ENCODE measurements at regions not wholly inside any gene's neighbourhood (a gene's known extent, or its start where the extent isn't known, plus 50 kb on each side); places are given as distances from the start of the nearest gene placed in this dataset.

DNA sequence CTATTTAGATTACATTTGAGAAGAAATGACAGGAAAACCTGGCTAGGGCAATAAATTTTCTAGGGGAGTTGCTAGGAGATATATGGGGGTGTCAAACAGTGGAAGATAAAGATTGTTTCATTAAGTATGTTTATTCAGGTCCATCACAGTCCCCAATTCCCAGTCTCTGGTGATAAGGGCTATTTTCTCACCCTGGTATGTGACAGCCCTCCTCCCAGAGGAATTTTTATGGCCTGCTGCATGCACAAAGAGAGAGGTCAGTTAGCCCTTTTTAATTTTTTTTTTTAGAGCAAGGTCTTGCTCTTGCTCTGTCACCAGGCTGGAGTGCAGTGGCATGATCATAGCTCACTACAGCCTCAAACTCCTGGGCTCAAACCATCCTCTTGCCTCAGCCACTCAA, 53.6 kb upstream of the ATF7IP2 start:
- H2AFZ ChIP-seq (ENCODE audit: low read depth, low read length, poor library complexity, severe bottlenecking), result no peak overlapping the region
- no peak overlapping the region for H3K27ac ChIP-seq (ENCODE audit: low read depth, low read length)
- no peaks in the 10 kb centered on the region for H3K36me3 ChIP-seq (ENCODE audit: control insufficient read depth in 1 of 2, insufficient read depth in 2 of 2, low read length in 2 of 2)
- no peaks in the 10 kb centered on the region for H3K9me2 ChIP-seq (ENCODE audit: insufficient read depth)
- DNase-seq (ENCODE audit: low read depth, low spot score), result no peak
- H3K27me3 ChIP-seq (ENCODE audit: insufficient read depth, low read length), result no peaks in the 10 kb centered on the region
- H3K4me3 ChIP-seq (replicated peaks in 1 of 2; ENCODE audit: low read depth in 1 of 2, low read length in 2 of 2), result no peak overlapping the region
- H3K79me2 ChIP-seq (ENCODE audit: insufficient read depth, low read length), result no peaks in the 10 kb centered on the region
- RAD21 ChIA-PET (ENCODE audit: low non-redundant PET in 1 of 2, low total read pairs in 2 of 2, uncharacterized antibody in 2 of 2, unreplicated experiment in 2 of 2), result no interaction called here
- H3K4me1 ChIP-seq (ENCODE audit: control insufficient read depth in 1 of 2, insufficient read depth in 2 of 2, low read length in 2 of 2), result peaks cover 21 to 38% of the 10 kb centered on the region in 2 experiments
- intact Hi-C loops (cut with micrococcal nuclease), result loop anchor here (5.0 kb wide), 1 partner anchor 55 kb away; the partner anchor contains the start of gene ATF7IP2
- H3K4me2 ChIP-seq (ENCODE audit: low read length), result peak overlapping the region; percentile 19
- no peaks in the 10 kb centered on the region for H4K20me1 ChIP-seq (ENCODE audit: insufficient read depth)
- H3K9me3 ChIP-seq (ENCODE audit: control insufficient read depth in 1 of 2, insufficient read depth in 1 of 2, low read depth in 1 of 2, low read length in 2 of 2), result no peaks in the 10 kb centered on the region
- CTCF ChIA-PET, result no interaction called here
- POLR2A ChIA-PET, result no interaction called here
- BruUV-seq (replicated peaks), result no TSS peak
- no peak overlapping the region for H3K9ac ChIP-seq (ENCODE audit: low read length)
- peak; percentile 40; the same call in 1 of the 2 replicates for ATAC-seq
- TF ChIP-seq EGR1 (IDR thresholded peaks at IDR 0.05; ENCODE audit: low read depth) (no peak), SRF (IDR thresholded peaks at IDR 0.05; ENCODE audit: low read depth) (no peak), POLR2A (IDR thresholded peaks at IDR 0.05; ENCODE audit: borderline replicate concordance, extremely low read depth, insufficient read depth, insufficient read length) (no peak), SP1 (IDR thresholded peaks at IDR 0.05; ENCODE audit: low read depth) (no peak), RAD21 (IDR thresholded peaks at IDR 0.05; ENCODE audit: low read depth) (no peak), YY1 (IDR thresholded peaks at IDR 0.05; ENCODE audit: extremely low read depth, insufficient replicate concordance, low read depth, low read length) (no peak), FOSL1 (IDR thresholded peaks at IDR 0.05; ENCODE audit: low read depth) (no peak), JUND (IDR thresholded peaks at IDR 0.05) (no peak), EZH2 (IDR thresholded peaks at IDR 0.05) (no peak)

DNA sequence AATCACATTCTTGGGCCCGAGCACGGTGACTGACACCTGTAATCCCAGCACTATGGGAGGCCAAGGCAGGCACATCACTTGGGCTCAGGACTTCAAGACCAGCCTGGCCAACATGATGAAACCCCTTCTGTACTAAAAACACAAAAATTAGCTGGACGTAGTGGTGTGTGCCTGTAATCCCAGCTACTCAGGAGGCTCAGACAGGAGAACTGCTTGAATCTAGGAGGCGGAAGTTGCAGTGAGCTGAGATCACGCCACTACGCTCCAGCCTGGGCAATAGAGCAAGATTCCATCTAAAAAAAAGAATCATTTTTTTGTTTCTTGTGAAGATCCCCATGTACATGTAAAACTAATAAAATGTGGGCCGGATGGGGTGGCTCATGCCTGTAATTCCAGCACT, 53.1 kb upstream of the ATF7IP2 start:
- H3K4me1 ChIP-seq (ENCODE audit: control insufficient read depth in 1 of 2, insufficient read depth in 2 of 2, low read length in 2 of 2), result peaks cover 21 to 38% of the 10 kb centered on the region in 2 experiments
- H3K27ac ChIP-seq (ENCODE audit: low read depth, low read length), result no peak overlapping the region
- H3K9me2 ChIP-seq (ENCODE audit: insufficient read depth), result no peaks in the 10 kb centered on the region
- TF ChIP-seq, protein P1, sequence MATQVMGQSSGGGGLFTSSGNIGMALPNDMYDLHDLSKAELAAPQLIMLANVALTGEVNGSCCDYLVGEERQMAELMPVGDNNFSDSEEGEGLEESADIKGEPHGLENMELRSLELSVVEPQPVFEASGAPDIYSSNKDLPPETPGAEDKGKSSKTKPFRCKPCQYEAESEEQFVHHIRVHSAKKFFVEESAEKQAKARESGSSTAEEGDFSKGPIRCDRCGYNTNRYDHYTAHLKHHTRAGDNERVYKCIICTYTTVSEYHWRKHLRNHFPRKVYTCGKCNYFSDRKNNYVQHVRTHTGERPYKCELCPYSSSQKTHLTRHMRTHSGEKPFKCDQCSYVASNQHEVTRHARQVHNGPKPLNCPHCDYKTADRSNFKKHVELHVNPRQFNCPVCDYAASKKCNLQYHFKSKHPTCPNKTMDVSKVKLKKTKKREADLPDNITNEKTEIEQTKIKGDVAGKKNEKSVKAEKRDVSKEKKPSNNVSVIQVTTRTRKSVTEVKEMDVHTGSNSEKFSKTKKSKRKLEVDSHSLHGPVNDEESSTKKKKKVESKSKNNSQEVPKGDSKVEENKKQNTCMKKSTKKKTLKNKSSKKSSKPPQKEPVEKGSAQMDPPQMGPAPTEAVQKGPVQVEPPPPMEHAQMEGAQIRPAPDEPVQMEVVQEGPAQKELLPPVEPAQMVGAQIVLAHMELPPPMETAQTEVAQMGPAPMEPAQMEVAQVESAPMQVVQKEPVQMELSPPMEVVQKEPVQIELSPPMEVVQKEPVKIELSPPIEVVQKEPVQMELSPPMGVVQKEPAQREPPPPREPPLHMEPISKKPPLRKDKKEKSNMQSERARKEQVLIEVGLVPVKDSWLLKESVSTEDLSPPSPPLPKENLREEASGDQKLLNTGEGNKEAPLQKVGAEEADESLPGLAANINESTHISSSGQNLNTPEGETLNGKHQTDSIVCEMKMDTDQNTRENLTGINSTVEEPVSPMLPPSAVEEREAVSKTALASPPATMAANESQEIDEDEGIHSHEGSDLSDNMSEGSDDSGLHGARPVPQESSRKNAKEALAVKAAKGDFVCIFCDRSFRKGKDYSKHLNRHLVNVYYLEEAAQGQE (IDR thresholded peaks at IDR 0.05; ENCODE audit: low read depth), result no peak
- no peak for TF ChIP-seq EZH2 (IDR thresholded peaks at IDR 0.05)
- TF ChIP-seq, protein P2, sequence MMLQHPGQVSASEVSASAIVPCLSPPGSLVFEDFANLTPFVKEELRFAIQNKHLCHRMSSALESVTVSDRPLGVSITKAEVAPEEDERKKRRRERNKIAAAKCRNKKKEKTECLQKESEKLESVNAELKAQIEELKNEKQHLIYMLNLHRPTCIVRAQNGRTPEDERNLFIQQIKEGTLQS (IDR thresholded peaks at IDR 0.05), result no peak
- TF ChIP-seq CTCF (IDR thresholded peaks at IDR 0.05 in 2 of 3, conservative IDR thresholded peaks at IDR 0.05 in 1 of 3; ENCODE audit: borderline replicate concordance in 1 of 3, insufficient read depth in 1 of 3, low read depth in 2 of 3, low read length in 2 of 3), result no peak
- TF ChIP-seq CEBPB (IDR thresholded peaks at IDR 0.05; ENCODE audit: low read depth), result no peak
- TF ChIP-seq YY1 (IDR thresholded peaks at IDR 0.05; ENCODE audit: extremely low read depth, insufficient replicate concordance, low read depth, low read length), result no peak
- TF ChIP-seq SRF (IDR thresholded peaks at IDR 0.05; ENCODE audit: low read depth), result no peak
- TF ChIP-seq JUND (IDR thresholded peaks at IDR 0.05), result no peak
- no peak for TF ChIP-seq RAD21 (IDR thresholded peaks at IDR 0.05; ENCODE audit: low read depth)
- no peak overlapping the region for H3K4me3 ChIP-seq (replicated peaks in 1 of 2; ENCODE audit: low read depth in 1 of 2, low read length in 2 of 2)
- BruUV-seq (replicated peaks), result no TSS peak
- no peaks in the 10 kb centered on the region for H4K20me1 ChIP-seq (ENCODE audit: insufficient read depth)
- POLR2A ChIA-PET, result no interaction called here
- H3K79me2 ChIP-seq (ENCODE audit: insufficient read depth, low read length), result no peaks in the 10 kb centered on the region
- no peaks in the 10 kb centered on the region for H3K27me3 ChIP-seq (ENCODE audit: insufficient read depth, low read length)
- no peaks in the 10 kb centered on the region for H3K9me3 ChIP-seq (ENCODE audit: control insufficient read depth in 1 of 2, insufficient read depth in 1 of 2, low read depth in 1 of 2, low read length in 2 of 2)
- peak overlapping the region; percentile 19; the same call in 1 of the 2 replicates for H3K4me2 ChIP-seq (ENCODE audit: low read length)
- H3K36me3 ChIP-seq (ENCODE audit: control insufficient read depth in 1 of 2, insufficient read depth in 2 of 2, low read length in 2 of 2), result no peaks in the 10 kb centered on the region
- ATAC-seq, result no peak
- H3K9ac ChIP-seq (ENCODE audit: low read length), result no peak overlapping the region
- no peak for DNase-seq (ENCODE audit: low read depth, low spot score)
- CTCF ChIA-PET, result no interaction called here
- intact Hi-C loops (cut with micrococcal nuclease), result loop anchor here (5.0 kb wide), 1 partner anchor 55 kb away; the partner anchor contains the start of gene ATF7IP2
- RAD21 ChIA-PET (ENCODE audit: low non-redundant PET in 1 of 2, low total read pairs in 2 of 2, uncharacterized antibody in 2 of 2, unreplicated experiment in 2 of 2), result no interaction called here
- H2AFZ ChIP-seq (ENCODE audit: low read depth, low read length, poor library complexity, severe bottlenecking), result no peak overlapping the region
